H9 (cell line): ENCODE measurements at regions not wholly inside any gene's neighbourhood (a gene's known extent, or its start where the extent isn't known, plus 50 kb on each side); places are given as distances from the start of the nearest gene placed in this dataset.

ENCODE experiments used
- DNase-seq: peaks from one replicate; pipeline ENCODE4 v3.0.0-alpha.2; 2017
- H2AFZ ChIP-seq: one replicate; pipeline ENCODE4 v1.6.1; 2013; ENCODE audit warnings: mild to moderate bottlenecking, low read length, control low read depth, moderate library complexity
- H2AK5ac ChIP-seq: 2 replicates; pipeline ENCODE4 v1.6.1; 2013; ENCODE audit warnings: low read length, control low read depth, mixed read lengths; ENCODE audit not compliant: insufficient read length
- H2BK120ac ChIP-seq: one replicate; pipeline ENCODE4 v1.6.1; 2013; ENCODE audit warnings: low read depth, mild to moderate bottlenecking, low read length, control low read depth, inconsistent platforms; ENCODE audit not compliant: poor library complexity, severe bottlenecking
- H2BK12ac ChIP-seq: 2 replicates; pipeline ENCODE4 v1.6.1; 2013; ENCODE audit warnings: low read length, control low read depth, mixed read lengths, low read depth; ENCODE audit not compliant: insufficient read length
- H2BK15ac ChIP-seq: 2 replicates; pipeline ENCODE4 v1.6.1; 2013; ENCODE audit warnings: low read depth, low read length, control low read depth
- H2BK20ac ChIP-seq: one replicate; pipeline ENCODE4 v1.6.1; 2013; ENCODE audit warnings: low read depth, mild to moderate bottlenecking, low read length, control low read depth, inconsistent platforms; ENCODE audit not compliant: poor library complexity, severe bottlenecking
- H2BK5ac ChIP-seq: 2 replicates; pipeline ENCODE4 v1.6.1; 2013; ENCODE audit warnings: low read length, control low read depth, mixed read lengths; ENCODE audit not compliant: insufficient read length
- H3K14ac ChIP-seq: 2 replicates; pipeline ENCODE4 v1.6.1; 2013; ENCODE audit warnings: low read length, control low read depth; ENCODE audit not compliant: insufficient read depth
- H3K18ac ChIP-seq: 2 replicates; pipeline ENCODE4 v1.6.1; 2013; ENCODE audit warnings: low read depth, mild to moderate bottlenecking, mixed read lengths, low read length, control low read depth; ENCODE audit not compliant: insufficient read length
- H3K23ac ChIP-seq: 2 replicates; pipeline ENCODE4 v1.6.1; 2013; ENCODE audit warnings: low read length, control low read depth, mixed read lengths, low read depth; ENCODE audit not compliant: insufficient read length
- H3K23me2 ChIP-seq: 2 replicates; pipeline ENCODE4 v1.6.1; 2013; ENCODE audit warnings: low read depth, mild to moderate bottlenecking, mixed read lengths, low read length, control low read depth; ENCODE audit not compliant: insufficient read length, poor library complexity, severe bottlenecking
- H3K27ac ChIP-seq: 2 replicates; pipeline ENCODE4 v1.5.1; 2013; ENCODE audit warnings: low read length, control low read depth, mixed read lengths, low read depth; ENCODE audit not compliant: insufficient read length
- H3K27me3 ChIP-seq: 2 replicates; pipeline ENCODE4 v1.6.1; 2013; ENCODE audit warnings: low read length, control low read depth, inconsistent platforms; ENCODE audit not compliant: insufficient read depth
- H3K4ac ChIP-seq: 2 replicates; pipeline ENCODE4 v1.6.1; 2013; ENCODE audit warnings: low read depth, mild to moderate bottlenecking, control low read depth, inconsistent platforms, low read length, moderate library complexity
- H3K4me1 ChIP-seq: 2 replicates; pipeline ENCODE4 v1.6.1; 2013; ENCODE audit warnings: low read length, control low read depth, inconsistent platforms; ENCODE audit not compliant: insufficient read depth
- H3K4me2 ChIP-seq: 2 replicates; pipeline ENCODE4 v1.6.1; 2013; ENCODE audit warnings: low read length, control low read depth, mixed read lengths; ENCODE audit not compliant: insufficient read length, insufficient read depth
- H3K56ac ChIP-seq: 2 replicates; pipeline ENCODE4 v1.6.1; 2013; ENCODE audit warnings: low read depth, mild to moderate bottlenecking, mixed read lengths, low read length, control low read depth; ENCODE audit not compliant: insufficient read length
- H3K79me1 ChIP-seq: 2 replicates; pipeline ENCODE4 v1.6.1; 2013; ENCODE audit warnings: low read depth, mild to moderate bottlenecking, moderate library complexity, low read length, control low read depth, inconsistent platforms; ENCODE audit not compliant: insufficient read depth, poor library complexity, severe bottlenecking
- H3K79me2 ChIP-seq: 2 replicates; pipeline ENCODE4 v1.6.1; 2013; ENCODE audit warnings: low read length, control low read depth, inconsistent platforms; ENCODE audit not compliant: insufficient read depth
- H3K9ac ChIP-seq: 2 replicates; pipeline ENCODE4 v1.6.1; 2013; ENCODE audit warnings: low read length, control low read depth, mixed read lengths; ENCODE audit not compliant: insufficient read length; ENCODE audit errors: extremely low read depth
- H3K9me3 ChIP-seq: one replicate; pipeline ENCODE4 v1.6.1; 2013; ENCODE audit warnings: low read depth, low read length, inconsistent platforms; ENCODE audit not compliant: control insufficient read depth
- H3T11ph ChIP-seq: one replicate; pipeline ENCODE4 v1.6.1; 2013; ENCODE audit warnings: mild to moderate bottlenecking, low read length, control low read depth, inconsistent platforms
- H4K20me1 ChIP-seq: one replicate; pipeline ENCODE4 v1.6.1; 2013; ENCODE audit not compliant: control insufficient read depth, insufficient read length, insufficient read depth
- H4K5ac ChIP-seq: 2 replicates; pipeline ENCODE4 v1.6.1; 2013; ENCODE audit warnings: low read depth, mild to moderate bottlenecking, mixed read lengths, low read length, control low read depth; ENCODE audit not compliant: insufficient read length
- H4K8ac ChIP-seq: replicated peaks from 2 replicates; pipeline ENCODE4 v1.6.1; 2013; ENCODE audit warnings: low read length, control low read depth, mixed read lengths, low read depth; ENCODE audit not compliant: insufficient read length
- H4K91ac ChIP-seq: 2 replicates; pipeline ENCODE4 v1.6.1; 2013; ENCODE audit warnings: low read depth, mild to moderate bottlenecking, moderate library complexity, mixed read lengths, low read length, control low read depth; ENCODE audit not compliant: insufficient read length
- H3K27ac Mint-ChIP-seq, 3 experiments: 2 replicates in 2 of 3; 3 replicates in 1 of 3; pipeline ENCODE4 v1.8.0; 2020 to 2021; ENCODE audit warnings: mixed read lengths in 3 of 3, mild to moderate bottlenecking in 1 of 3, moderate library complexity in 1 of 3
- H3K27me3 Mint-ChIP-seq: 2 replicates; pipeline ENCODE4 v1.8.0; 2021; ENCODE audit warnings: low read depth, mild to moderate bottlenecking, moderate library complexity, mixed read lengths
- H3K36me3 Mint-ChIP-seq, 3 experiments: 2 replicates in 2 of 3; 3 replicates in 1 of 3; pipeline ENCODE4 v1.8.0; 2020 to 2021; ENCODE audit warnings: low read depth in 3 of 3, mixed read lengths in 3 of 3; ENCODE audit not compliant: insufficient read depth in 1 of 3
- H3K4me1 Mint-ChIP-seq, 2 experiments: 2 replicates each; pipeline ENCODE4 v1.8.0; 2020; ENCODE audit warnings: mixed read lengths in 2 of 2
- H3K4me3 Mint-ChIP-seq, 2 experiments: 2 replicates in 1 of 2; 3 replicates in 1 of 2; pipeline ENCODE4 v1.8.0; 2020 to 2021; ENCODE audit warnings: mild to moderate bottlenecking in 2 of 2, mixed read lengths in 2 of 2, moderate library complexity in 1 of 2
- H3K9me3 Mint-ChIP-seq, 2 experiments: 2 replicates in 1 of 2; 3 replicates in 1 of 2; pipeline ENCODE4 v1.8.0; 2020; ENCODE audit warnings: mild to moderate bottlenecking in 2 of 2, mixed read lengths in 2 of 2, moderate library complexity in 1 of 2
- CTCF ChIP-seq: fragments of 200-600 bp; sonication (generic); conservative IDR thresholded peaks from 3 replicates; pipeline ENCODE4 v1.8.0; 2021; ENCODE audit warnings: antibody characterized with exemption, mild to moderate bottlenecking

DNA sequence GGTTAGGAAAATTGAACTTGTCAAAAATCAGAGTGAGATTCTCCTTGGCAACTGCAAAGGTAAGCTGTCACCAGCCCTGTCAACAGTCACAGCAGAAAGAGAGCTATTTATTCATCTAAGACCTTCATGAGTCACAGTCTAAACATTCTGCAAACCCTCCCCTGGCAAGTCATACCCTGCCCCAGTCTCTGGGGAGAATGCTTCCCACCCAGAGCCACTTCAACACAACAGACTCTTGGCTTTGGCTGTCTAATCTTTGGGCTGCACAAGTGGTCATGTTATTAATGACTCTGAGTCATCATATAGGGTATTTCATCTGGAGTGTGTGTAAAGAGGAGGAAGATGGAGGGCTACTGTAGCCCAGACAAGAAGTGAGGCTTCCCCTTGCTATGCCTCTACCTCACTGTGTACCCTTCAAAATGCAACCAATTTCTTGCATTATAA is 153.4 kb downstream of the CCDC34 start:
- no peak overlapping the region for H3T11ph ChIP-seq
- TF ChIP-seq CTCF: no peak
- no peak overlapping the region for H3K4me2 ChIP-seq
- H3K4ac ChIP-seq: no peak overlapping the region
- H3K4me3 Mint-ChIP-seq: no peak overlapping the region
- no peak overlapping the region for H2BK15ac ChIP-seq
- no peak overlapping the region for H3K27ac Mint-ChIP-seq
- no peak overlapping the region for H4K5ac ChIP-seq
- no peak overlapping the region for H3K23ac ChIP-seq
- 0 out of 2 replicates have a peak, but pooled peaks cover 3% of the 10 kb centered on the region for H3K4me1 ChIP-seq
- H3K27ac ChIP-seq: no peak overlapping the region
- no peak for DNase-seq
- no peaks in the 10 kb centered on the region for H3K9me3 ChIP-seq
- H3K9ac ChIP-seq: no peak overlapping the region
- no peak overlapping the region for H2AK5ac ChIP-seq
- no peak overlapping the region for H2BK120ac ChIP-seq
- no peaks in the 10 kb centered on the region for H3K27me3 ChIP-seq
- H3K9me3 Mint-ChIP-seq: no peaks in the 10 kb centered on the region
- H3K79me2 ChIP-seq: no peaks in the 10 kb centered on the region
- peaks cover 2 to 19% (median 18%) of the 10 kb centered on the region in 3 experiments; a peak in 4 of 7 replicates for H3K36me3 Mint-ChIP-seq
- no peak overlapping the region for H3K14ac ChIP-seq
- no peak overlapping the region for H2AFZ ChIP-seq
- H3K18ac ChIP-seq: no peak overlapping the region
- H2BK5ac ChIP-seq: no peak overlapping the region
- no peaks in the 10 kb centered on the region for H3K79me1 ChIP-seq
- no peak overlapping the region for H4K91ac ChIP-seq
- no peaks in the 10 kb centered on the region for H3K23me2 ChIP-seq
- peaks cover 25 to 26% of the 10 kb centered on the region in 2 experiments for H3K4me1 Mint-ChIP-seq
- H2BK20ac ChIP-seq: no peak overlapping the region
- no peak overlapping the region for H4K8ac ChIP-seq
- H4K20me1 ChIP-seq: no peaks in the 10 kb centered on the region
- H2BK12ac ChIP-seq: no peak overlapping the region
- no peak overlapping the region for H3K56ac ChIP-seq
- H3K27me3 Mint-ChIP-seq: no peaks in the 10 kb centered on the region
